SU-DHL-6 (cell line): ENCODE measurements at regions not wholly inside any gene's neighbourhood (a gene's known extent, or its start where the extent isn't known, plus 50 kb on each side); places are given as distances from the start of the nearest gene placed in this dataset.

Experiments
- CTCF ChIP-seq: fragments of 200-600 bp; sonication (generic); IDR thresholded peaks from one replicate; pipeline ENCODE4 v1.5.1; 2017; ENCODE audit warnings: antibody characterized with exemption, mild to moderate bottlenecking, low read length, moderate library complexity; ENCODE audit not compliant: insufficient read depth, poor library complexity, severe bottlenecking
- EZH2phosphoT487 ChIP-seq: fragments of 200-600 bp; sonication (generic), shearing (Covaris generic); conservative IDR thresholded peaks from 2 replicates; pipeline ENCODE4 v1.6.1; 2018; ENCODE audit warnings: mild to moderate bottlenecking, antibody characterized with exemption, low read length, moderate library complexity, mixed read lengths

- TF ChIP-seq CTCF = no peak
- TF ChIP-seq EZH2phosphoT487 = no peak
Measured at GRCh38 chr4:81796790-81797528, 325.3 kb upstream of the RASGEF1B start.
